Tibial nerve (tissue), 4 donors: ENCODE measurements at regions not wholly inside any gene's neighbourhood (a gene's known extent, or its start where the extent isn't known, plus 50 kb on each side); places are given as distances from the start of the nearest gene placed in this dataset.

Experiments
- EP300 ChIP-seq, 2 donors: sonication (generic); formaldehyde crosslinking; IDR thresholded peaks; one replicate each; pipeline ENCODE4 v1.6.1; 2017; ENCODE audit warnings: antibody characterized with exemption in 2 of 2, mild to moderate bottlenecking in 1 of 2
- POLR2A ChIP-seq, 2 donors: fragments of 450-650 bp; IDR thresholded peaks; one replicate each; pipeline ENCODE4 v1.6.1; 2017; ENCODE audit warnings: antibody characterized with exemption in 2 of 2, mild to moderate bottlenecking in 2 of 2, moderate library complexity in 2 of 2
- TF ChIP-seq, protein P1 (sequence below), 5 experiments: fragments of 200-600 bp in 3 of 5; fragments of 450-650 bp in 2 of 5; sonication (generic) in 3 of 5; IDR thresholded peaks; one replicate each; pipeline ENCODE4 v1.5.1; 2016 to 2019; ENCODE audit warnings: antibody characterized with exemption in 5 of 5, mild to moderate bottlenecking in 3 of 5, moderate library complexity in 2 of 5

DNA sequence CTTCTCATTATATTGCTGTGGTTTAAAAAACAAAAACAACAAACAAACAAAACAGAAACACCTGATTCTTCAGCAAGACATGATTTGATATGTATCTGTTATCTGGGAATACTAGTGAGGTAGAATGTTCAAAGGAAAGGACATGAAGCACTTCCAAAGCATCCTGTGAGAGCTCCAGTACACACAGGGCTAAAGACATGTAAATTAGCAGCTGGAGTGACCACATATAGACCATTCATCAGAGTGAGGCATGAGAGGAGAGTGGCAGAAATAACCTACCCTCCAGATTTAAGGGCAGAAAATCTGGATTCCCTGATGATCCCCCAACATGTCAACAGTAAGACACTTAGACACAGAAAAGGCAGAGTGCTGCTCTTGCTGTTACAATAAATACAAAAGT, 260.5 kb upstream of the CHRM3 start:
- TF ChIP-seq POLR2A (IDR thresholded peaks at IDR 0.05) (no peak), EP300 (IDR thresholded peaks at IDR 0.05) (no peak)
- TF ChIP-seq, protein P1, sequence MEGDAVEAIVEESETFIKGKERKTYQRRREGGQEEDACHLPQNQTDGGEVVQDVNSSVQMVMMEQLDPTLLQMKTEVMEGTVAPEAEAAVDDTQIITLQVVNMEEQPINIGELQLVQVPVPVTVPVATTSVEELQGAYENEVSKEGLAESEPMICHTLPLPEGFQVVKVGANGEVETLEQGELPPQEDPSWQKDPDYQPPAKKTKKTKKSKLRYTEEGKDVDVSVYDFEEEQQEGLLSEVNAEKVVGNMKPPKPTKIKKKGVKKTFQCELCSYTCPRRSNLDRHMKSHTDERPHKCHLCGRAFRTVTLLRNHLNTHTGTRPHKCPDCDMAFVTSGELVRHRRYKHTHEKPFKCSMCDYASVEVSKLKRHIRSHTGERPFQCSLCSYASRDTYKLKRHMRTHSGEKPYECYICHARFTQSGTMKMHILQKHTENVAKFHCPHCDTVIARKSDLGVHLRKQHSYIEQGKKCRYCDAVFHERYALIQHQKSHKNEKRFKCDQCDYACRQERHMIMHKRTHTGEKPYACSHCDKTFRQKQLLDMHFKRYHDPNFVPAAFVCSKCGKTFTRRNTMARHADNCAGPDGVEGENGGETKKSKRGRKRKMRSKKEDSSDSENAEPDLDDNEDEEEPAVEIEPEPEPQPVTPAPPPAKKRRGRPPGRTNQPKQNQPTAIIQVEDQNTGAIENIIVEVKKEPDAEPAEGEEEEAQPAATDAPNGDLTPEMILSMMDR (IDR thresholded peaks at IDR 0.05), result no peak
